ENCODE measurements at regions not wholly inside any gene's neighbourhood (a gene's known extent, or its start where the extent isn't known, plus 50 kb on each side); places are given as distances from the start of the nearest gene placed in this dataset.

GRCh38 chr7:92982928-92983327 lies 134.9 kb downstream of the SAMD9 start:
- H3K27me3 ChIP-seq: no peaks in the 10 kb centered on the region
- peaks cover 0 to 4% (median 0%) of the 10 kb centered on the region in 4 donors for H3K9me3 ChIP-seq
- no peaks in the 10 kb centered on the region for H3K4me1 ChIP-seq
- H3K4me3 ChIP-seq: no peak overlapping the region
- no peaks in the 10 kb centered on the region for H3K36me3 ChIP-seq
- TF ChIP-seq CTCF (IDR thresholded peaks at IDR 0.05): no peak
- TF ChIP-seq POLR2A (IDR thresholded peaks at IDR 0.05): no peak
- H3K27ac ChIP-seq: no peak overlapping the region
- DNase-seq: no peak

GRCh38 chr7:92976931-92977330 lies 140.6 kb upstream of the CDK6 start:
- Histone ChIP-seq H3K4me3 (no peak overlapping the region), H3K36me3 (no peaks in the 10 kb centered on the region)
- TF ChIP-seq CTCF (IDR thresholded peaks at IDR 0.05): no peak
- no peak for TF ChIP-seq POLR2A (IDR thresholded peaks at IDR 0.05)

GRCh38 chr7:92973974-92974373 lies 137.6 kb upstream of the CDK6 start:
- TF ChIP-seq POLR2A (IDR thresholded peaks at IDR 0.05) (no peak), CTCF (IDR thresholded peaks at IDR 0.05) (no peak)
- no peak for DNase-seq
- no peak overlapping the region for H3K4me3 ChIP-seq
- H3K4me1 ChIP-seq: no peaks in the 10 kb centered on the region
- H3K27me3 ChIP-seq: no peaks in the 10 kb centered on the region
- no peaks in the 10 kb centered on the region for H3K36me3 ChIP-seq
- no peak overlapping the region for H3K27ac ChIP-seq
- H3K9me3 ChIP-seq: peaks cover 0 to 3% (median 0%) of the 10 kb centered on the region in 4 donors

More at GRCh38 chr7:92976931-92977330, 140.6 kb upstream of the CDK6 start:
- no peaks in the 10 kb centered on the region for H3K4me1 ChIP-seq
- H3K9me3 ChIP-seq: peaks cover 0 to 7% (median 0%) of the 10 kb centered on the region in 4 donors
- no peak for DNase-seq
- H3K27me3 ChIP-seq: no peaks in the 10 kb centered on the region
- H3K27ac ChIP-seq: no peak overlapping the region

- Histone ChIP-seq H3K27ac (no peak overlapping the region), H3K4me3 (no peak overlapping the region), H3K27me3 (no peaks in the 10 kb centered on the region), H3K4me1 (no peaks in the 10 kb centered on the region), H3K9me3 (peaks cover 0 to 3% (median 0%) of the 10 kb centered on the region in 4 donors), H3K36me3 (no peaks in the 10 kb centered on the region)
- no peak for TF ChIP-seq CTCF (IDR thresholded peaks at IDR 0.05)
- no peak for TF ChIP-seq POLR2A (IDR thresholded peaks at IDR 0.05)
- no peak for DNase-seq
Observed at GRCh38 chr7:92973293-92973731, 136.9 kb upstream of the CDK6 start.

- Histone ChIP-seq H3K27ac (no peak overlapping the region), H3K27me3 (no peaks in the 10 kb centered on the region), H3K4me1 (no peaks in the 10 kb centered on the region), H3K36me3 (no peaks in the 10 kb centered on the region), H3K4me3 (no peak overlapping the region), H3K9me3 (peaks cover 0 to 3% (median 0%) of the 10 kb centered on the region in 4 donors)
- no peak for DNase-seq
- no peak for TF ChIP-seq CTCF (IDR thresholded peaks at IDR 0.05)
- TF ChIP-seq POLR2A (IDR thresholded peaks at IDR 0.05): no peak
Observed at GRCh38 chr7:92972441-92972840, 136.1 kb upstream of the CDK6 start.

GRCh38 chr7:92969061-92969460 lies 132.7 kb upstream of the CDK6 start:
- Histone ChIP-seq H3K4me1 (no peaks in the 10 kb centered on the region), H3K27me3 (no peaks in the 10 kb centered on the region), H3K9me3 (no peaks in the 10 kb centered on the region), H3K4me3 (no peak overlapping the region), H3K36me3 (no peaks in the 10 kb centered on the region), H3K27ac (no peak overlapping the region)
- TF ChIP-seq POLR2A (IDR thresholded peaks at IDR 0.05): no peak
- no peak for TF ChIP-seq CTCF (IDR thresholded peaks at IDR 0.05)
- DNase-seq: no peak
